ENCODE measurements at regions not wholly inside any gene's neighbourhood (a gene's known extent, or its start where the extent isn't known, plus 50 kb on each side); places are given as distances from the start of the nearest gene placed in this dataset.

- H3K4me1 Mint-ChIP-seq: no peaks in the 10 kb centered on the region
- no peaks in the 10 kb centered on the region for H3K79me2 ChIP-seq (ENCODE audit: insufficient read depth, low read length)
- H3K4me2 ChIP-seq (replicated peaks; ENCODE audit: extremely low read depth, low read length, poor library complexity, severe bottlenecking): no peak overlapping the region
- no peaks in the 10 kb centered on the region for H3K36me3 Mint-ChIP-seq
- intact Hi-C loops (cut with micrococcal nuclease): no loop called here
- H3K9ac ChIP-seq (ENCODE audit: insufficient read depth, low read length, poor library complexity, severe bottlenecking): no peak overlapping the region
- H3K9me3 ChIP-seq (replicated peaks in 1 of 2; ENCODE audit: control insufficient read depth in 1 of 2, insufficient read depth in 1 of 2, low read length in 2 of 2): no peaks in the 10 kb centered on the region
- 83% methylated on average over 2 of the region's 3 CpGs for WGBS (ENCODE audit: insufficient coverage)
- H3K4me3 ChIP-seq (replicated peaks in 1 of 3; ENCODE audit: low read depth in 2 of 3, low read length in 3 of 3): no peak overlapping the region
- H3K27ac ChIP-seq (ENCODE audit: low read depth in 1 of 2, low read length in 2 of 2): no peak overlapping the region
- no peak overlapping the region for H3K4me3 Mint-ChIP-seq
- DNase-seq: no peak
- H3K9me3 Mint-ChIP-seq: peaks cover 0 to 3% (median 0%) of the 10 kb centered on the region in 7 donors
- H3K27ac Mint-ChIP-seq: no peak overlapping the region
- no peaks in the 10 kb centered on the region for H3K36me3 ChIP-seq (replicated peaks in 1 of 2; ENCODE audit: control insufficient read depth in 1 of 2, insufficient read depth in 2 of 2, low read length in 2 of 2)
- H3K4me1 ChIP-seq (ENCODE audit: control insufficient read depth in 1 of 2, insufficient read depth in 2 of 2, low read length in 2 of 2): no peaks in the 10 kb centered on the region
- no peaks in the 10 kb centered on the region for H3K27me3 ChIP-seq (ENCODE audit: control insufficient read depth in 2 of 2, insufficient read depth in 2 of 2, low read length in 2 of 2)
- TF ChIP-seq CTCF (IDR thresholded peaks at IDR 0.05): no peak
- H4K20me1 ChIP-seq (ENCODE audit: insufficient read depth, low read length): no peaks in the 10 kb centered on the region
- no peak overlapping the region for H2AFZ ChIP-seq (ENCODE audit: insufficient read depth, low read depth, low read length, poor library complexity, severe bottlenecking)
- H3K27me3 Mint-ChIP-seq (ENCODE audit: low read depth in 3 of 3): peaks cover 0 to 4% (median 0%) of the 10 kb centered on the region in 3 donors
Observed at GRCh38 chr2:163338270-163338669, 397.5 kb downstream of the FIGN start.

GRCh38 chr2:163324677-163325076 is 411.1 kb downstream of the FIGN start:
- no peak for TF ChIP-seq CTCF (IDR thresholded peaks at IDR 0.05)

More at GRCh38 chr2:163324677-163325076, 411.1 kb downstream of the FIGN start:
- Mint-ChIP-seq H3K27ac (no peak overlapping the region), H3K9me3 (peaks cover 0 to 3% (median 0%) of the 10 kb centered on the region in 7 donors), H3K36me3 (no peaks in the 10 kb centered on the region), H3K27me3 (ENCODE audit: low read depth in 3 of 3) (no peaks in the 10 kb centered on the region), H3K4me3 (no peak overlapping the region), H3K4me1 (no peaks in the 10 kb centered on the region)
- Histone ChIP-seq H3K27ac (ENCODE audit: low read depth in 1 of 2, low read length in 2 of 2) (no peak overlapping the region), H2AFZ (ENCODE audit: insufficient read depth, low read depth, low read length, poor library complexity, severe bottlenecking) (no peak overlapping the region), H3K79me2 (ENCODE audit: insufficient read depth, low read length) (no peaks in the 10 kb centered on the region), H3K4me1 (ENCODE audit: control insufficient read depth in 1 of 2, insufficient read depth in 2 of 2, low read length in 2 of 2) (no peaks in the 10 kb centered on the region), H3K27me3 (ENCODE audit: control insufficient read depth in 2 of 2, insufficient read depth in 2 of 2, low read length in 2 of 2) (no peaks in the 10 kb centered on the region), H3K9ac (ENCODE audit: insufficient read depth, low read length, poor library complexity, severe bottlenecking) (no peak overlapping the region), H4K20me1 (ENCODE audit: insufficient read depth, low read length) (no peaks in the 10 kb centered on the region), H3K36me3 (replicated peaks in 1 of 2; ENCODE audit: control insufficient read depth in 1 of 2, insufficient read depth in 2 of 2, low read length in 2 of 2) (no peaks in the 10 kb centered on the region), H3K9me3 (replicated peaks in 1 of 2; ENCODE audit: control insufficient read depth in 1 of 2, insufficient read depth in 1 of 2, low read length in 2 of 2) (no peaks in the 10 kb centered on the region), H3K4me2 (replicated peaks; ENCODE audit: extremely low read depth, low read length, poor library complexity, severe bottlenecking) (no peak overlapping the region), H3K4me3 (replicated peaks in 1 of 3; ENCODE audit: low read depth in 2 of 3, low read length in 3 of 3) (no peak overlapping the region)
- DNase-seq: no peak
- no CpG with 5 or more reads among the region's 2 CpGs for WGBS (ENCODE audit: insufficient coverage)
- intact Hi-C loops (cut with micrococcal nuclease): no loop called here

All from CD14-positive monocyte (primary cell).